HCT116 (cell line): ENCODE measurements at regions not wholly inside any gene's neighbourhood (a gene's known extent, or its start where the extent isn't known, plus 50 kb on each side); places are given as distances from the start of the nearest gene placed in this dataset.

ENCODE experiments used
- ATAC-seq: fragments of 200-7000 bp; cut with Tn5 transposase; 2 replicates; pipeline ENCODE4 v1.9.1; 2020; ENCODE audit warnings: mild to moderate bottlenecking, moderate library complexity
- BruUV-seq: library from RNA; stranded (reverse); fragments of 400-500 nt; replicated peaks from 2 replicates; lab custom pipeline; 2021; lab: Mats Ljungman, UMichigan
- CTCF ChIA-PET: fragments of 300-600 bp; sonication (Branson Sonifier 250); formaldehyde crosslinking; loops from one replicate; lab custom pipeline; 2021; ENCODE audit warnings: antibody characterized with exemption; lab: Charles Lee
- POLR2A ChIA-PET: fragments of 300-600, 350-600 bp; sonication (Branson Sonifier 250); formaldehyde crosslinking; loops from one replicate; lab custom pipeline; 2021; ENCODE audit warnings: antibody characterized with exemption; lab: Charles Lee
- RAD21 ChIA-PET, 2 experiments: fragments of 300-600 bp; sonication (Branson Sonifier 250); formaldehyde crosslinking; loops; one replicate each; lab custom pipeline; 2023; ENCODE audit warnings: low total read pairs in 2 of 2; ENCODE audit not compliant: uncharacterized antibody in 2 of 2, unreplicated experiment in 2 of 2, low non-redundant PET in 1 of 2; lab: Charles Lee
- DNase-seq: peaks from one replicate; pipeline ENCODE4 v3.0.0-alpha.2; 2010; ENCODE audit warnings: low read depth, low spot score
- H2AFZ ChIP-seq: fragments of 200-600 bp; shearing (Covaris generic), sonication (generic); 2 replicates; pipeline ENCODE4 v1.6.1; 2017; ENCODE audit warnings: low read depth, mixed run types, mixed read lengths, antibody characterized with exemption, low read length; ENCODE audit not compliant: poor library complexity, severe bottlenecking
- H3K27ac ChIP-seq: 2 replicates; pipeline ENCODE4 v1.5.1; 2012; ENCODE audit warnings: low read depth, low read length
- H3K27me3 ChIP-seq: fragments of 200-600 bp; sonication (generic); 2 replicates; pipeline ENCODE4 v1.6.1; 2016; ENCODE audit warnings: mixed run types, low read length, mixed read lengths; ENCODE audit not compliant: insufficient read depth
- H3K36me3 ChIP-seq, 2 experiments: fragments of 200-500 bp in 1 of 2; fragments of 200-600 bp in 1 of 2; sonication (Bioruptor generic) in 1 of 2; sonication (generic) in 1 of 2; 2 replicates each; pipeline versions ENCODE4 v1.5.1 to v1.6.1; 2014 to 2016; ENCODE audit warnings: low read length in 2 of 2, inconsistent platforms in 1 of 2, mixed read lengths in 1 of 2, mixed run types in 1 of 2; ENCODE audit not compliant: insufficient read depth in 2 of 2, control insufficient read depth in 1 of 2
- H3K4me1 ChIP-seq, 2 experiments: fragments of 200-600 bp in 1 of 2; sonication (generic) in 1 of 2; 2 replicates each; pipeline versions ENCODE4 v1.5.1 to v1.6.1; 2012 to 2017; ENCODE audit warnings: low read length in 2 of 2, inconsistent platforms in 1 of 2, mild to moderate bottlenecking in 1 of 2, mixed read lengths in 1 of 2, mixed run types in 1 of 2, moderate library complexity in 1 of 2; ENCODE audit not compliant: insufficient read depth in 2 of 2, control insufficient read depth in 1 of 2
- H3K4me2 ChIP-seq: fragments of 200-600 bp; sonication (generic); 2 replicates; pipeline ENCODE4 v1.6.1; 2017; ENCODE audit warnings: mixed run types, low read length, mixed read lengths
- H3K4me3 ChIP-seq, 2 experiments: fragments of 200-600 bp in 1 of 2; sonication (generic) in 1 of 2; replicated peaks in 1 of 2; 2 replicates each; pipeline ENCODE4 v1.5.1; 2011 to 2016; ENCODE audit warnings: low read length in 2 of 2, control low read depth in 1 of 2, low read depth in 1 of 2, mild to moderate bottlenecking in 1 of 2, mixed read lengths in 1 of 2, mixed run types in 1 of 2
- H3K79me2 ChIP-seq: fragments of 200-600 bp; sonication (generic); 2 replicates; pipeline ENCODE4 v1.6.1; 2017; ENCODE audit warnings: mild to moderate bottlenecking, mixed run types, low read length, moderate library complexity, mixed read lengths; ENCODE audit not compliant: insufficient read depth
- H3K9ac ChIP-seq: fragments of 200-600 bp; sonication (generic); 2 replicates; pipeline ENCODE4 v1.6.1; 2016; ENCODE audit warnings: low read length, mixed read lengths
- H3K9me2 ChIP-seq: fragments of 200-600 bp; sonication (generic), shearing (Covaris generic); 2 replicates; pipeline ENCODE4 v1.6.1; 2017; ENCODE audit warnings: mixed run types, mild to moderate bottlenecking, moderate library complexity; ENCODE audit not compliant: insufficient read depth
- H3K9me3 ChIP-seq, 2 experiments: fragments of 200-500 bp in 1 of 2; fragments of 200-600 bp in 1 of 2; sonication (Bioruptor generic) in 1 of 2; sonication (generic) in 1 of 2; 2 replicates each; pipeline ENCODE4 v1.6.1; 2014 to 2017; ENCODE audit warnings: low read length in 2 of 2, mixed read lengths in 2 of 2, inconsistent platforms in 1 of 2, low read depth in 1 of 2, mild to moderate bottlenecking in 1 of 2, mixed run types in 1 of 2, moderate library complexity in 1 of 2; ENCODE audit not compliant: control insufficient read depth in 1 of 2, insufficient read depth in 1 of 2
- H4K20me1 ChIP-seq: fragments of 200-600 bp; sonication (generic), shearing (Covaris generic); 2 replicates; pipeline ENCODE4 v1.6.1; 2017; ENCODE audit warnings: mixed run types, mild to moderate bottlenecking, moderate library complexity; ENCODE audit not compliant: insufficient read depth
- ATF3 ChIP-seq: IDR thresholded peaks from 2 replicates; pipeline ENCODE4 v1.6.1; 2012
- CBX3 ChIP-seq: IDR thresholded peaks from 2 replicates; pipeline ENCODE4 v1.6.1; 2012; ENCODE audit warnings: low read depth
- CEBPB ChIP-seq: IDR thresholded peaks from 2 replicates; pipeline ENCODE4 v1.6.1; 2012; ENCODE audit warnings: low read depth
- CTCF ChIP-seq, 3 experiments: fragments of 200-600 bp in 1 of 3; sonication (generic) in 1 of 3; IDR thresholded peaks in 2 of 3; conservative IDR thresholded peaks in 1 of 3; 2 replicates each; pipeline ENCODE4 v1.5.1; 2012 to 2017; ENCODE audit warnings: low read depth in 2 of 3, low read length in 2 of 3, antibody characterized with exemption in 1 of 3, borderline replicate concordance in 1 of 3, control low read depth in 1 of 3, mild to moderate bottlenecking in 1 of 3, mixed read lengths in 1 of 3, mixed run types in 1 of 3, moderate library complexity in 1 of 3; ENCODE audit not compliant: insufficient read depth in 1 of 3
- EGR1 ChIP-seq: IDR thresholded peaks from 2 replicates; pipeline ENCODE4 v1.6.1; 2012; ENCODE audit warnings: low read depth
- EZH2 ChIP-seq: fragments of 200-600 bp; sonication (generic); IDR thresholded peaks from 2 replicates; pipeline ENCODE4 v1.6.1; 2017; ENCODE audit warnings: antibody characterized with exemption, mixed run types
- EZH2phosphoT487 ChIP-seq: fragments of 200-600 bp; IDR thresholded peaks from 2 replicates; pipeline ENCODE4 v1.6.1; 2018; ENCODE audit warnings: antibody characterized with exemption, borderline replicate concordance
- FOSL1 ChIP-seq: IDR thresholded peaks from 2 replicates; pipeline ENCODE4 v1.6.1; 2012; ENCODE audit warnings: low read depth
- JUND ChIP-seq: IDR thresholded peaks from 2 replicates; pipeline ENCODE4 v1.6.1; 2012
- POLR2AphosphoS5 ChIP-seq: IDR thresholded peaks from 2 replicates; pipeline ENCODE4 v1.6.1; 2011; ENCODE audit warnings: mild to moderate bottlenecking, low read depth, low read length, moderate library complexity
- REST ChIP-seq: IDR thresholded peaks from 2 replicates; pipeline ENCODE4 v1.6.1; 2012; ENCODE audit warnings: low read depth
- SIN3A ChIP-seq: IDR thresholded peaks from 2 replicates; pipeline ENCODE4 v1.6.1; 2012; ENCODE audit warnings: low read depth
- SP1 ChIP-seq: IDR thresholded peaks from 2 replicates; pipeline ENCODE4 v1.6.1; 2012; ENCODE audit warnings: low read depth
- SRF ChIP-seq: IDR thresholded peaks from 2 replicates; pipeline ENCODE4 v1.6.1; 2012; ENCODE audit warnings: low read depth
- TCF7L2 ChIP-seq: IDR thresholded peaks from 2 replicates; pipeline ENCODE4 v1.7.0; 2011; ENCODE audit warnings: borderline replicate concordance, inconsistent platforms; ENCODE audit not compliant: insufficient read depth, insufficient read length; ENCODE audit errors: extremely low read depth
- YY1 ChIP-seq: IDR thresholded peaks from 2 replicates; pipeline ENCODE4 v1.6.1; 2011; ENCODE audit warnings: low read length, low read depth, moderate library complexity, mild to moderate bottlenecking; ENCODE audit not compliant: insufficient replicate concordance; ENCODE audit errors: extremely low read depth
- ZFX ChIP-seq: fragments of 450-650 bp; IDR thresholded peaks from 2 replicates; pipeline ENCODE4 v1.6.1; 2017
- ZNF274 ChIP-seq: fragments of 200-500 bp; sonication (Bioruptor generic); IDR thresholded peaks from 2 replicates; pipeline ENCODE4 v1.6.1; 2014; ENCODE audit warnings: mild to moderate bottlenecking, low read depth, low read length, inconsistent platforms
- intact Hi-C: fragments of 100-400 bp; cut with micrococcal nuclease; formaldehyde crosslinking; loops from 2 replicates; pipeline ENCODE4 v1.10.0; 2022

- Histone ChIP-seq H3K4me2 (no peak overlapping the region), H3K79me2 (no peaks in the 10 kb centered on the region), H3K9ac (no peak overlapping the region), H3K4me3 (no peak overlapping the region), H3K9me2 (no peaks in the 10 kb centered on the region), H2AFZ (no peak overlapping the region), H4K20me1 (no peaks in the 10 kb centered on the region), H3K27ac (no peak overlapping the region), H3K36me3 (no peaks in the 10 kb centered on the region), H3K4me1 (no peaks in the 10 kb centered on the region), H3K27me3 (no peaks in the 10 kb centered on the region)
- DNase-seq (no peak), ATAC-seq (no peak)
- intact Hi-C loops, result no loop called here
- ChIA-PET CTCF (no interaction called here), RAD21 (no interaction called here), POLR2A (no interaction called here)
- TF ChIP-seq POLR2AphosphoS5 (no peak), EZH2 (no peak), SIN3A (no peak), TCF7L2 (no peak), YY1 (no peak), REST (no peak), FOSL1 (no peak), ZFX (no peak), CBX3 (no peak), JUND (no peak), CEBPB (no peak), ZNF274 (no peak), EZH2phosphoT487 (no peak), SRF (no peak), EGR1 (no peak), ATF3 (no peak), CTCF (IDR thresholded peaks at IDR 0.05 in 2 of 3, conservative IDR thresholded peaks at IDR 0.05 in 1 of 3; ENCODE audit: borderline replicate concordance in 1 of 3, insufficient read depth in 1 of 3, low read depth in 2 of 3, low read length in 2 of 3) (no peak), SP1 (no peak)
- TF ChIP-seq, all 23 proteins: peak for 0
- peaks cover under 1% of the 10 kb centered on the region in 2 experiments; a peak in 2 of 4 replicates for H3K9me3 ChIP-seq
- no TSS peak for BruUV-seq
Observed at GRCh38 chr1:2876846-2877245, 75.4 kb upstream of the TTC34 start.
